ENCODE measurements at regions not wholly inside any gene's neighbourhood (a gene's known extent, or its start where the extent isn't known, plus 50 kb on each side); places are given as distances from the start of the nearest gene placed in this dataset.

- ATAC-seq = no peak
- TF ChIP-seq ZC3H10 (CRISPR knock-in tag; IDR thresholded peaks at IDR 0.05) (no peak), PATZ1 (CRISPR knock-in tag; IDR thresholded peaks at IDR 0.05; ENCODE audit: borderline replicate concordance) (no peak), SNAI2 (CRISPR knock-in tag; IDR thresholded peaks at IDR 0.05) (no peak), ZNF565 (CRISPR knock-in tag; conservative IDR thresholded peaks at IDR 0.05; ENCODE audit: low read depth) (no peak), CSDC2 (CRISPR knock-in tag; IDR thresholded peaks at IDR 0.05) (no peak), TOX (CRISPR knock-in tag; IDR thresholded peaks at IDR 0.05; ENCODE audit: borderline replicate concordance) (no peak), TSHZ2 (CRISPR knock-in tag; IDR thresholded peaks at IDR 0.05) (no peak)
These were observed 134.1 kb upstream of the TUT7 start for GRCh38 chr9:86488345-86488744.

- TF ChIP-seq ZFP3 (CRISPR knock-in tag; IDR thresholded peaks at IDR 0.05) (no peak), TOX (CRISPR knock-in tag; IDR thresholded peaks at IDR 0.05; ENCODE audit: borderline replicate concordance) (no peak), TCF4 (CRISPR knock-in tag; IDR thresholded peaks at IDR 0.05; ENCODE audit: borderline replicate concordance) (no peak), ESRRG (CRISPR knock-in tag; IDR thresholded peaks at IDR 0.05) (no peak)
- no peak for ATAC-seq
These were observed 133.6 kb upstream of the TUT7 start for GRCh38 chr9:86487838-86488233.

- peak; percentile 98 for ATAC-seq
- TF ChIP-seq ESRRG (CRISPR knock-in tag; IDR thresholded peaks at IDR 0.05) (no peak), ZNF8 (CRISPR knock-in tag; IDR thresholded peaks at IDR 0.05) (no peak), CSRNP3 (CRISPR knock-in tag; IDR thresholded peaks at IDR 0.05) (no peak), ARNTL (CRISPR knock-in tag; IDR thresholded peaks at IDR 0.05; ENCODE audit: borderline replicate concordance, low read depth) (no peak), ZFP30 (CRISPR knock-in tag; IDR thresholded peaks at IDR 0.05) (no peak), ISL1 (CRISPR knock-in tag; IDR thresholded peaks at IDR 0.05) (no peak), RARB (CRISPR knock-in tag; IDR thresholded peaks at IDR 0.05) (no peak)
These were observed 133.0 kb upstream of the TUT7 start for GRCh38 chr9:86486891-86487837.

GRCh38 chr9:86485359-86485758 is 131.1 kb upstream of the TUT7 start:
- no peak for TF ChIP-seq ZC3H10 (CRISPR knock-in tag; IDR thresholded peaks at IDR 0.05)
- TF ChIP-seq TOX (CRISPR knock-in tag; IDR thresholded peaks at IDR 0.05; ENCODE audit: borderline replicate concordance) = no peak
- no peak for TF ChIP-seq ZFP30 (CRISPR knock-in tag; IDR thresholded peaks at IDR 0.05)
- TF ChIP-seq RARB (CRISPR knock-in tag; IDR thresholded peaks at IDR 0.05) = no peak
- no peak for TF ChIP-seq CSRNP3 (CRISPR knock-in tag; IDR thresholded peaks at IDR 0.05)
- no peak for TF ChIP-seq ZNF70 (CRISPR knock-in tag; IDR thresholded peaks at IDR 0.05)
- no peak for TF ChIP-seq TCF4 (CRISPR knock-in tag; IDR thresholded peaks at IDR 0.05; ENCODE audit: borderline replicate concordance)
- no peak for ATAC-seq

GRCh38 chr9:86483496-86483895 is 129.3 kb upstream of the TUT7 start:
- ATAC-seq = no peak

More at GRCh38 chr9:86483496-86483895, 129.3 kb upstream of the TUT7 start:
- TF ChIP-seq PATZ1 (CRISPR knock-in tag; IDR thresholded peaks at IDR 0.05; ENCODE audit: borderline replicate concordance) (no peak), ESRRG (CRISPR knock-in tag; IDR thresholded peaks at IDR 0.05) (no peak), CSRNP3 (CRISPR knock-in tag; IDR thresholded peaks at IDR 0.05) (no peak), CREB5 (CRISPR knock-in tag; IDR thresholded peaks at IDR 0.05; ENCODE audit: low read depth) (no peak), ZC3H10 (CRISPR knock-in tag; IDR thresholded peaks at IDR 0.05) (no peak), ZNF70 (CRISPR knock-in tag; IDR thresholded peaks at IDR 0.05) (no peak), OSR1 (CRISPR knock-in tag; IDR thresholded peaks at IDR 0.05) (no peak), ISL1 (CRISPR knock-in tag; IDR thresholded peaks at IDR 0.05) (no peak), ZFP30 (CRISPR knock-in tag; IDR thresholded peaks at IDR 0.05) (no peak), SNAI2 (CRISPR knock-in tag; IDR thresholded peaks at IDR 0.05) (no peak), ZNF8 (CRISPR knock-in tag; IDR thresholded peaks at IDR 0.05) (no peak)
